CD1c-positive myeloid dendritic cell (primary cell): ENCODE measurements at regions not wholly inside any gene's neighbourhood (a gene's known extent, or its start where the extent isn't known, plus 50 kb on each side); places are given as distances from the start of the nearest gene placed in this dataset.
"Not testable (repeated sequence)": the region's sequence is repeated elsewhere in the genome, so short reads cannot be mapped to it uniquely, and the experiment has no call there.

Source experiments
- DNase-seq: peaks from one replicate; pipeline ENCODE4 v3.0.0-alpha.2; 2016; ENCODE audit errors: extremely low spot score

DNA sequence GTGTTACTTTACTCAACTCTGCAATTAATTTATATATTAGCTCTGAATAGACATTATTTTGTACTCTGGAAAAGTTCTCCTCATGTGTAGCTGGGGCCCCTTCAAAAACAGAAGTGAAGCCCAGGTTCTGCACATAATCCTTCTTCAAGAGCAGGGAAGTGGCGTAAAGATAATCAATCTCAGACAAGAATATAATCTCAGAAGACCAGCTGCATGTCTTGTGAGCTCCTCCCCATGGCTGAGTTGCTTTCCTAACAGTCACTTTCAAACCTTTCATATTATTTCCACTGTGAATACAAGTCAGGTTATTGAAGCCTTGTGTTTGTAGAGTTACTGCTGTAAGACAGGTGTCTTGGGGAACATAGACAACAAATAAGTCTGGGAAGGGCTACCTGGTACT lies 691.9 kb downstream of the RFPL4B start:
- DNase-seq, result no peak

DNA sequence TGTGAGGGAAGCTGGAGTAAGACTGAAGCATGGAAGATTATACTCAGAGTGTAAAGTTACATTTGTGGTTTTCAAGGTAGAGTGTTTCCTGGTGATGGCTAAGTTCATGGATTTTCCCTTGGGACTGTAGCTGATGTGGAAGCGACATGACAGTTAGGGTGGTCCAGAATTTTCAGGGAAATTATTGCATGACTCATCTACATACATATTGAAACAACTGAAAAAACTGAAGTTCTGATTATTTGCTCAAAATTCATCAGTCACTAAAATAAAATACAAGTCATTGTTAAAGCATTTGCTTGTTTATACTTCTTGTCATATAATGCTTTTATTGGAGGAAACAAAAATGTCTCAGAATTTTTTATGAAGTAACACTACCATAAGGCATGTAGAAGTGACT lies 700.0 kb downstream of the RFPL4B start:
- DNase-seq, result no peak

DNA sequence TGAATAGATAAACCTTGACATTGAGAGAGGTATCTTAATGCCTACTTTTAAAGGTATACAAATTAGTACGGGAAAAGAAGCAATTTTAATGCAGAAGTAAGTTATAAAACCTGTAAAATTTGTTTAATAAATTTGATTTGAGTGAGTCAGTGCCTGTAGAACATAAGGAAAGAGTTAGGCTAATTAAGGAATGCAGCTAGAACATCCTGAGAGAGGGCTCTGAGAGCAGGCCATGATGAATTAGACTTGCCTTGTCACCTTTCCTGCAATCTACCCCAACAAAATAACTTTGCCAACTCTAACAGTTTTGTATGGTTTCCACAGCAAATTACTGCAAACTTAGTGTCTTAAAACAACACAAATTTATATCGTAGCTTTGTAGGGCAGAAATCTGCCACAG lies 700.8 kb downstream of the RFPL4B start:
- DNase-seq, result no peak

DNA sequence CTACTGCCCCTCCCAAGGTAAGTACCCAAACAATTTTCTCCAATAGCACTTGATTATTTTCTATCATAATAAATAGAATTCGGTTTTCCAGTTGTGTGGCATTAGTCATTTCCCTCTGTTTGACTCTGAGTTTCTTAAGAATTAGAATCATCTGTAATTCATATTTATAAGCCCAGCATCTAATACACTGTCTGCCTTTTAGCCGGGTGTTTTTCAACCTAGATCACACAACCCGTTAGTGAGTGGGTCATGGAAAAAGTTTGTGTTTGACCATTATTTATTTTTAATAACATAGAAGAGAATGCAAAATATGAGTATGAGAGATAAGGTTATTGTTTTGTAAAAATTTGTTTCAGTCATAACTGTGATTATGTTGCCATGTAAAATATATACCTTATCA lies 701.6 kb downstream of the RFPL4B start:
- DNase-seq, result no peak

DNA sequence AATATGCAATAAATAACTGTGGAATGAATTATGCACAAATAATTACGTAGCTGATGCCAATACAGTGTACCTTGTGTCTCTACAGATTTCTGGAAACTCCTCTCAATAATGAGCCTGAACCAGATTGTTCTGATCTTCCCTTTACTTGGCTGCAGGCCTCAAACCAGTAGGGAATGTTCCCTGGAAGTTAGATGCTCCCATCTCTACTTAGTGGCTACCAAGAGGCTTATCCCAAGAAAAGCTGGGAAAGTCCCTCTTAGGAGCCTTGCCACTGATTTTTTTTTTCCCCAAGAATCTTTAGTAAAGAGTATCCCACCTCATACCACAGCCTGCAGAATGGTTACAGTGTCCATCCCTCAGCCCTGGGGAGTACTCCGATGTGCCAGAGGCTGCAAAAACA lies 702.1 kb downstream of the RFPL4B start:
- DNase-seq, result no peak

DNA sequence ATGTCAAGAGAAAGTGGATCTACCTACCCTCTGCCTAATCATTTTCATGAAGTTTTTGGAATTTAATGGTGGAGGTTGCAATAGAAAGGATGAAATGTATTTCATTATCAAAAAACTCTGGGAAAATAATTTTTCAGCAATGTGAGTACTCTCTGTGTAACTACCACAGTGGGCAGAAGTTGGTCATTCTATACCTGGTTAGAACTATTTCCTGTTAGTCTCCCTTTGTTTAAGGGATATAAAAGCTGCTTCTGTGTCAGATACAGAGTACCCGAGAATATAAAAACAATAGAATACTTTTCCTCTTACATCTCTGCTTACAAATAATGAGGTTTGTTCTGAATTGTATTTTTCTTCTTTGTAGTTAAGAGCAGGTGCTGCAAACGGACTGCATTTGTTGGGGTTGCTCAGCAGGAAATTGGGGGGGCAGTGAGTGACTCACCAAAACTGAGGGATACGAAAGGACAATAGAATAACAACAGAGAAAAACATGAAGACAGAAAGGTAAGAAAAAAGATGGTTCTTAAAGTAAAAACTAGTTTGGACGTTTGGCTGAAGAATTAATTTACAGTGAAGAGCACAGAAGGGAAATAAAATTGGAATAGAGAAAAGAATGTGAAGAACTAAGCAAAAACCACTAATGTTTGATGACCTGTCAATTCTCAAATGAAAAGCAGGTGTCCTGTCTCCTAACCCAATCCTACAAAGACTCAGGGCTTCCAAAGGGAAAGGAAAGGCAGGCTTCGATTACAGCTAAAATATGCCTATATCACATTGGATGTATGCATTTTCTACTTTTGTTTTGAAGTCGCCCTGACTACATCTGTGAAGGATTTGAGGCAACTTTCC lies 703.1 kb downstream of the RFPL4B start:
- no peak for DNase-seq

DNA sequence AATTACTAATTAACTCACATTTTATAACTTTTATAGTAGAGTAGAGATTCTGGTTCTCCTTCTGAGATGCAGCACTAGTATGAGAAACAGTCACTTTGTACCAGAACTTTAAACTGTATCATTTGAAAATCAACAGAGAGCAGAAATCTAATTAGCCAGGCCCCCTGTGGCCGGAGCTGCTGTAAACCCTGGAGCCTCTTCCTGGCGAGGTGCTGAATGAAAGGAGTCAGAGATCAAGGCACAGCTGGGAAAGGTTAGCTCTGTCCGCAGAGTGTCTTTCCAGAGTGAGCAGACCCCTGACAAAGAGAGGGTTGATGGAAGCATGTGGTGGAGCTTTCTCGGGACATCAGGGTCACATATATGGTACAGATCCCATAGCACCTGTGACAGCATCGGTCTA lies 703.8 kb downstream of the RFPL4B start:
- no peak for DNase-seq

DNA sequence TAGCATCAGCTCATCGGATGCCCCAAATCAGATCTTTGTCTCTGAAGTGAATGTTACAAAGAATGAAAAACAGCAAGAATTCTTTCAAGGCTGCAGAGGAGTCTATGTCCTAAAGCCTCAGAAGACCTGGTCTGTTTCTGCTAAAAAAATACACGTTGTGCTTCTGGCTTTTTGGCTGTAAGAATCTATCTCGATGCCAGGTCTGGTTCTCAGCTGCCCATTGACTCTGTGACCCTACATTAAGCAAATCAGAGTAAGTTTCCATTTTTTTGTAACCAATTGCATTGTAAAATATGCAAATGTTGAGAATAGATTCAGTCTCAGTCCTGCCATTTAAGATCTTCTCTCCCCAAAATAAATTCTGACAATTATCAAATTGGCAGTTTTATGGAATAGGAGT lies 705.4 kb downstream of the RFPL4B start:
- no peak for DNase-seq

DNA sequence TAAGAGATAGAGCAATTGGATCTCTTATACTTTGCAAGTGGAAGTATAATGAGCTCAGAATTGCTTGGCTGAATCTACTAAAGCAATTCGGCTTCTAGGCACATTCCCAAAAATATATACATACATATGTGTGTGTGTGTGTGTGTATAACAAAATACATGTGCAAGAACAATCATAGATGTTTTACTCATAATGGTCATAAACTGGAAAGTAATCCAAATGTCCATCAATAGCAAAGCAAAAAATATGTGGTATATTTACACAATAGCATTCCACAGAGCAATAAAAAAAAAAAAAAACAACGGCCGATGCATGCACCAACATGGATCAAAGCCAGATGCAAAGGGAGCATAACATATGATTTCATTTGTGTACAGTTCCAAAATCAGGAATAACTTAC lies 707.9 kb downstream of the RFPL4B start:
- DNase-seq, result no peak

DNA sequence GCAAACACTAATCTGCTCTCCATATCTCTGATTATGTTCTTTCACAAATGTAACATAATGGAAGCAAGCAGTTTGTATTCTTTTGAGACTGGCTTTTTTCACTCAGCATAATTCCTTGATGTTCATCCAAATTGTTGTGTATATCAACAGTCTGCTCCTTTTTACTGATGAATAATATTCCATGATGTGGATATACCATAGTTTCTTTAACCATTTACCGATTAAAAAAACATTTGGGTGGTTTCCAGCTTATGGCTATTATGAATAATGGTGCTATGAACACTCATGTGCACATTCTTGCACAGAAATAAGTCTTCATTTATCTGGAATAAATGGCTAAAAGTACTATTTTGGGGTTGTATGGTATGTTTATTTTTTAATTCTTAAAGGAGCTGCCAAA lies 708.9 kb downstream of the RFPL4B start:
- no peak for DNase-seq

DNA sequence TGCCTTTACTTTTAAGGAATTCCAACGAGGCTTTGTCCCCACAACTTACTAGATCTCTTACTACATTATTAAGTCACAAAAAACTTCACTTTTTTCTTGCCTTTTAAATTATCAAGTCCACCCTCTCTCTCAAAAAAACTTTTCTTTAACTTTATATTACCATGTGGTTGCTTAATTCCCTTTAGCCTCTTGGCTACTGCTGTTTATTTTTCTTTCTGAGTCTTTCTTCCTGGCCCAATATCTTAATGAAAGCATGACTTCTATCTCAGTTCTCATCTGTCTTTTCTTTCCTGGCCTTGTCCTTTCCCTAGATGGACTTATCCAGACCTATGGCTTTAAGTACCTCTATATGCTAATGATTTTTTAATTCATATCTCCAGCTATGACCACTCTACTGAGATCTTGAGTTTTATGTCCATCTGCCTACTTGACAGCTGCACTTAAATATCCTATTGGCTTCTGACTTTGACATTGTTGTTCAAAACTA lies 710.5 kb downstream of the RFPL4B start:
- no peak for DNase-seq

DNA sequence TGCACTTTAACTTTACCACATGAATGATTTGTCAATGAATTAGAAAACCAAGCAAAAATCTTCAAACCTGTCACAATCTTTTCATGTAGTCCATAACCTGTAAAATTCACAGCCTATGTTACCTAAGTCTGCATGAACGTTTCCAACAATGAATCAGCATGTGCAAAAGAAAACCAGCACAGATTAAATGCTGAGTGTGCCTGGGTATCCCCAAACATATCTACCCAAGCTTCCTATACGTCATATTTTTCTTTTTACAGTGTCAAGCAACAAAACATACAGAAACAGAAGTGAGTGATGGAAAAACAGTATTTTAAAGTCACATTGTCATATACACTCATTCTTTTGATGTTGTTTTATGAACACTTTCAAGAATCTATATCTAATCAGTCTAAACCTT lies 713.5 kb downstream of the RFPL4B start:
- DNase-seq, result no peak

DNA sequence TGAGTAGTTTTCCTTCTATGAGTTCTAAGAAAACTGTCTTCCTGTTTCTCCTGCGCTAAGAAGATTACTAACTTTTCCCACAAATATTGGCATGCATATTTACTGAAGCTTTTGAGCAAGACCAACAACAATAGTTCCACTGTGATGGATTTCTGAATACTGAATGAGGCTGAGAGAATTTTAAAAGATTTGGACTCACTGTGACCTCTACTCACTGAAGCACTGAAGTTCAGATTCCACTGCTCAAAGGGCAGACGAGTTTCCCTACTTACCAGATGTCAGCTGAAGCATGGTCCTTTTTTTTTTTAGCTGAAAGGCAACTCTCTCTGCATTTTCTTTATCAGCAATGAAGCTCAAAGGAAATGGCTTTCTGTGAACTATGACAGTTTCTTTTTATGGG lies 718.5 kb downstream of the RFPL4B start:
- DNase-seq, result no peak

DNA sequence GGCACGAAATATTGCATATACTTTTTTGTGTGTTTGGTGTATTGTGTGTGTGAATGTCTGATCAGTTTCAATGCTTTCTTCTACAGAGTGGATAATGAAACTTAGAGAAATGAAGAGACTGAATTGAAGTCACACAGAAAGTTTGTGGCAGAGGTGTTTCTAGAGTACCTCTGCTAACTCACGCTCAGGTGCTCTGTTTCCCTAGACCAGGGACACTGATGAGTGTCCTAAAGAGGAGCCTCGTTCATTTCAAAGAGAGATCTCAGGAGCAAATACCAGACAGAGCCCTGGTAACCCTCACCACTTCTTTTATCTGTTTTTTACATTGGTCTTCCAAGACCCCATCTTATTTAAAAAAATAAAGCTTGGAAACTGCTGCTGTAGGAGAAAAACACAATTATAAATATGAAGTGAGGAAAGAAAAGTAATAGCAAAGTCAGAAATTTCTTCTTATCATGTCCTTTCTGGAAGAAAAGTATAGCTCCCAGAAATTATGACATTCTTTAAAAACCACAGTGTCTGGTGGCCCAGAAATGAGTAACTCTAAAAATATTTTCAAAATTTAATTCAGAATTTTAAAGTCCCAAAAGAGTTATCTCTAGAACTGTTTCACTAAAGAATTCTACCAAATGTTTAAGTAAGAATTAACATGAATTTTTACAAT lies 720.6 kb downstream of the RFPL4B start:
- no peak for DNase-seq

DNA sequence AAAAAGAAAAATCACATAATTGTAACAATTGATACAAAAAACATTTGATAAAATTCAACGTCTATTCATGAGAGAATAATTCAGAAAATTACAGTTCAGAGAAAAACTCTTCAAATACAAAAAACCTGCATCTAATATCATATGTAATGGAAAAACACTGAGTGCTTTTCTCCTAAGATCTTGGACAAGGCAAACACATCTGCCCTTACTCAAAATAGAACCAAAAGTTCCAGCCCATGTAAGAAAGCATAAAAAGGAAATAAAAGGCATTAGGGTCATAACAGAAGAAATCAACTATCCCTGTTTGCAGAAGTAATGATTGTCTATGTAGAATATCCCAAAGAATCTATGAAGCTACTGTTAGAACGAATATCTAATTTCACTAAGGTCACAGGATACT lies 721.4 kb downstream of the RFPL4B start:
- no peak for DNase-seq

DNA sequence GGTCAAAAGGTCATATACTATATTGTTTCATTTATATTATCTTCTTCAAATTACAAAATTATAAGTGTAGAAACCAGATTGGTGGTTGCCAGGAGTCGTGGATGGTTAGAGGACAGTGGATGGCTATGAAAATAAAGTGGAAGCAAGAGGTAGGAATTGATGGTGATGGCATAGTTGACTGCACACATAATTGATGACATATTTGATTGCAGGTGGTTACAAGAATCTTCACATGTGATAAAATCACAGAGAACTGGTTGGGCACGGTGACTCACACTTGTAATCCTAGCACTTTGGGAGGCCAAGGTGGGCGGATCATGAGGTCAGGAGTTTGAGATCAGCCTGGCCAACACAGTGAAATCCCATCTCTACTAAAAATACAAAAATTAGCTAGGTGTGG lies 723.6 kb downstream of the RFPL4B start:
- not testable (repeated sequence) for DNase-seq

DNA sequence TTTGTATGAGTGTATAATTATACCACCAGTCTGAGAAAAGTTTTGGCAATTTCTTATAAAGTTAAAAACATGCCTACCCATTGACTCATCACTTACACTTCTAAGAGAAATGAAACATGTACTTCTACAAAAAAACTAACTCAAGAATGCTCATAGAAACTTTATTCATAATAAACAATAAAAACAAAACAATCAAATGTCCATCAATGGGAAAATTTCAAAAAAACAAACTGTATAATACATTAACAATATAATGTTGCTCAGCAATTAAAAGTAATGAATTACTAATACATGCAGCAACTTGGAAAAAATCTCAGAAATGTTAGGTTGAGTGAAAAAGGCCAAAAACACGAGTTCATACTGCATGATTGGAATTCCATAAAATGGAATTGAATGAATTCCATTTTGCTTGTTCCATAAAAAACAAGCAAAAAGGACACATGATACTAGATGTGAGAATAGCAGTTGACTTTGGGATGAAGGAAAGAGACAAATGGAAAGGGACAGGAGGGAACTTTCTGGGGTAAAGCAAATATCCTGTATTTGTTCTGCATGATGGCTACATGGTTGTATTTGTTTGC lies 726.6 kb downstream of the RFPL4B start:
- DNase-seq, result no peak

DNA sequence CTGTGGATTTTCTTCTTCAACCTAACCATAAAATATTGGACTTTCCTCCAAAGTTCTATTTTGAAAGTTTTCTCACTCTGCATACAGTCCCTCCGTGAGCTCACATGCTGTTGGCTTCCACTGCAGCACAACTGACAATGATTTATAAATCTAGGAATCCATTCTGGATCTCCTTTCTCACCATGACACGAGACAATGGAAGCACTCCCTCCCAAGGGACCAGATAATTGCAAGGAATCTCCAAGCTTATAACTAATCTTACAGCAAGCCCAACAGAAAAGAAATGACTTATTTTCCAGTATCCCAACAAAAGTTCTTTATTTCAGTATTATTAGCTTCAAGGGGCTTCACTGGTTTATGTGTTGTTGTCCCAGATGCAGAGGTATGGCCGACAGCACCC lies 729.0 kb downstream of the RFPL4B start:
- no peak for DNase-seq

DNA sequence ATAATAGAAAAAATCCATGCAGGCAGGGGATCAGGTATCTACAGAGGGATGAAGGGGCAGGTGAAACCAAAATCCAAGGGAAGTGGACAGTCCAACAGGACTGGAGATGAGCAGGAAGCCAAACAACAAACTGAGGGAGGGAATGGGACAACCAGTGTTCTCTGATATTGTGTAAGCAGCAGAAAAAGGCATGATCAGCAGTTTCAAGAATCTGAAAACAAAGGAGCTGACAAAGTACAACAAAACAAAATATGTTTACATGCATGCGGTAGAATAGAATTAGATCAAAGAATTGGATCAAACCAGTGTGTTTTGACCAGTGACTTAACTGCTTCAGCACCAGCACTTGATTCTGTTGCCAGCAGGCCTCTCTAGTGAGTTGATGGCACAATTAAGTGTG lies 729.7 kb downstream of the RFPL4B start:
- no peak for DNase-seq

DNA sequence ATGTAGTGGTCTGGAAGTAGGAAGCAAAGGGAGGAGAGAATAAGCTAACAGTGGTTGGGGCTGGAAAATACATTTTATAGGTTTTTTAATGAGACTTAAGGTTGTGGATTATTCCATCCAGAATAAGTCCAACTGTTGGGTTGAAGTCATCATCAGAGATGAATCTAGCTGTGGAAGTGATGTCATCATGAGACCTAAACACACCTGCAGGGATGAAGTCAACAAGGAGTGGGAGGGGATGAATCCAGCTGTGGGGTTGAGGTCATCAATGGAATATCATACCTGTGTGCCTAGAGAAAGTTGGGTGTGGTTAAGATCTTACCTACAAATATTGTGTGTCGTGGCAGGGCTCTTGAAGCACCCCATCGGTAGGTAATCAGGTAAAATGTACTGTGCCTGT lies 730.7 kb downstream of the RFPL4B start:
- DNase-seq, result no peak

DNA sequence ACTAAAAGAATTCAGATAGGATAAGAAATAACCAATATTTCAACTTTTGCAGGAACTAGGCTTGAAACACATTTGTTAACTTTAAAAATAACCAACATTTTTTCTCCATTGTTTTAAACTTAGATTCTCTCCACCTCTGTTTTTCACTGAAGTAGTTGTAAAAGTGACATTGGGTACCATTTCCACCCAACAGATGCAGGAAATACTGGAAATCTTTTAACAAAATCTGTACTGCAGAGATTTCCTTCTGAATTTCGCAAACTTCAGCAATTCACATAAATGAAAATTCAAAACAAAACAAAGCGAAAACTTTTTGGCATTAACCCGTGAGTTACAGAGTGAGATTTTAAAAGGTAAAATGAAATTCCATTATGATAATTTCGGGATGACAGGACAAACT lies 731.7 kb downstream of the RFPL4B start:
- no peak for DNase-seq

DNA sequence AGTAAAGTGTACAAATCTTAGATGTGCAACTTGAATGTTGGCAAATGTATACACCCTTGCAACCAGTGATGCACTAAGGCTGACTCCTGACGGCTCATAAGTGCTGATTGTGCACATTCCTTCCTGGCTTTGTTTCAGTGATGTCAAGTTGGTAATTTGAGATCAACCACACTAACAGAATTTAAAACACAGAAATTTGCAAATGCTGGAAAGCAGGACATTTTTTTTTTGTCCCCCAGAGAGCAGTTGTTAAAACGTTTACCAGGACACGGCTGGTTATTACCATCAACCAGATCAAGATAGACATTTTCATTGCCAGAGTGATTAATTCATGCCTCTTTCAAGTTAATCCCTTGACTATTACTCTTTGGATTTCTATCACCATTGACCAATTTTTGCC lies 735.6 kb downstream of the RFPL4B start:
- DNase-seq, result no peak

DNA sequence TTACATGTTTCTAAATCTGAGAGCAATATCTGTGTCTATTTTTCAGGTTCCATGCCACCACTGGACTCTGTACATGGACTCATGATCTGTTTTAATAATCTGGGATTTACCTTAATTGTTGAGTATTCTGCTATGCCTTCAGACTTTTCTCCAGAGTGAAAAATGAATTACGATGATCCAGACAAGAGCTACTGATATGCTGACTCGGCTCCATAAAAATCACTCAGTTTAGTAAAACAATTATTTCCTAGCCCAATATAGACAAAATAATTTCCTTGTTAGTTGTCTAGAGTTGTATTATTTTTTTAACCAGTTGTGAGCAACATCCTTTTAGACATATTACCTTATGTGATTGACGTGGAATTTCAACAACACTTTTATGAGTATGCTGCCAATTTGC lies 736.8 kb downstream of the RFPL4B start:
- DNase-seq, result no peak
